NCI-H345 treated with DMSO at 0.1 percent for 48 hours (cell line): ENCODE measurements at regions not wholly inside any gene's neighbourhood (a gene's known extent, or its start where the extent isn't known, plus 50 kb on each side); places are given as distances from the start of the nearest gene placed in this dataset.
"Not testable (repeated sequence)": the region's sequence is repeated elsewhere in the genome, so short reads cannot be mapped to it uniquely, and the experiment has no call there.

Experiments used
- DNase-seq: peaks from one replicate; lab custom pipeline; 2025; ENCODE audit not compliant: unreplicated experiment; lab: John Stamatoyannopoulos, UW

- no peak for DNase-seq
Observed at GRCh38 chr14:106062502-106063272, 536.3 kb downstream of the TMEM121 start.

GRCh38 chr14:106067935-106068334 is 541.6 kb downstream of the TMEM121 start:
- DNase-seq: no peak

GRCh38 chr14:106069804-106070625 is 543.6 kb downstream of the TMEM121 start:
- no peak for DNase-seq

- DNase-seq: no peak
Observed at GRCh38 chr14:106080922-106081321, 554.5 kb downstream of the TMEM121 start.

- not testable (repeated sequence) for DNase-seq
Observed at GRCh38 chr14:106081721-106082120, 555.3 kb downstream of the TMEM121 start.

- DNase-seq: no peak
Observed at GRCh38 chr14:106083082-106083481, 556.7 kb downstream of the TMEM121 start.

GRCh38 chr14:106087837-106088236 is 561.5 kb downstream of the TMEM121 start:
- no peak for DNase-seq

GRCh38 chr14:106088860-106089259 is 562.5 kb downstream of the TMEM121 start:
- DNase-seq: not testable (repeated sequence)

GRCh38 chr14:106094654-106095189 is 568.3 kb downstream of the TMEM121 start:
- DNase-seq: no peak

GRCh38 chr14:106107703-106108102 is 581.3 kb downstream of the TMEM121 start:
- DNase-seq: no peak

- no peak for DNase-seq
Observed at GRCh38 chr14:106109337-106109736, 583.0 kb downstream of the TMEM121 start.

GRCh38 chr14:106115401-106115800 is 589.0 kb downstream of the TMEM121 start:
- no peak for DNase-seq

- DNase-seq: not testable (repeated sequence)
Observed at GRCh38 chr14:106116339-106116930, 590.1 kb downstream of the TMEM121 start.

GRCh38 chr14:106120101-106120500 is 593.7 kb downstream of the TMEM121 start:
- DNase-seq: no peak

- no peak for DNase-seq
Observed at GRCh38 chr14:106129274-106129673, 602.9 kb downstream of the TMEM121 start.

GRCh38 chr14:106129904-106130661 is 603.7 kb downstream of the TMEM121 start:
- DNase-seq: not testable (repeated sequence)

- not testable (repeated sequence) for DNase-seq
Observed at GRCh38 chr14:106133126-106133525, 606.7 kb downstream of the TMEM121 start.

GRCh38 chr14:106134886-106135285 is 608.5 kb downstream of the TMEM121 start:
- DNase-seq: no peak

GRCh38 chr14:106141242-106142220 is 615.1 kb downstream of the TMEM121 start:
- DNase-seq: no peak
